GM21423 (cell line): ENCODE measurements at regions not wholly inside any gene's neighbourhood (a gene's known extent, or its start where the extent isn't known, plus 50 kb on each side); places are given as distances from the start of the nearest gene placed in this dataset.

Experiments used
- ATAC-seq: cut with Tn5 transposase; IDR thresholded peaks from one replicate; pipeline ENCODE4 v1.9.1; 2021; ENCODE audit warnings: mild to moderate bottlenecking, moderate library complexity; ENCODE audit not compliant: unreplicated experiment

- ATAC-seq = no peak
Measured at GRCh38 chr12:92504594-92504981, 198.2 kb upstream of the PLEKHG7 start.

GRCh38 chr12:92503971-92504593 is 198.7 kb upstream of the PLEKHG7 start:
- no peak for ATAC-seq

- ATAC-seq = peak; percentile 51
Measured at GRCh38 chr12:92503029-92503931, 199.5 kb upstream of the PLEKHG7 start.

- peak; percentile 47 for ATAC-seq
Measured at GRCh38 chr12:92502417-92503028, 200.3 kb upstream of the PLEKHG7 start.

- ATAC-seq = peak; percentile 66
Measured at GRCh38 chr12:92496790-92497189, 206.0 kb upstream of the PLEKHG7 start.

GRCh38 chr12:92495108-92495507 is 207.7 kb upstream of the PLEKHG7 start:
- no peak for ATAC-seq

- ATAC-seq = peak; percentile 57
Measured at GRCh38 chr12:92493816-92494215, 209.0 kb upstream of the PLEKHG7 start.

- ATAC-seq = no peak
Measured at GRCh38 chr12:92492995-92493394, 209.8 kb upstream of the PLEKHG7 start.

GRCh38 chr12:92492291-92492690 is 210.5 kb upstream of the PLEKHG7 start:
- no peak for ATAC-seq

- no peak for ATAC-seq
Measured at GRCh38 chr12:92489781-92490180, 213.0 kb upstream of the PLEKHG7 start.

GRCh38 chr12:92488735-92489134 is 214.1 kb upstream of the PLEKHG7 start:
- ATAC-seq = no peak

- no peak for ATAC-seq
Measured at GRCh38 chr12:92487138-92487485, 215.7 kb upstream of the PLEKHG7 start.

GRCh38 chr12:92486443-92487137 is 216.2 kb upstream of the PLEKHG7 start:
- ATAC-seq = no peak

GRCh38 chr12:92485351-92486348 is 217.1 kb upstream of the PLEKHG7 start:
- ATAC-seq = no peak

GRCh38 chr12:92482599-92482998 is 220.2 kb upstream of the PLEKHG7 start:
- ATAC-seq = no peak

- ATAC-seq = no peak
Measured at GRCh38 chr12:92481066-92481465, 221.7 kb upstream of the PLEKHG7 start.

- ATAC-seq = no peak
Measured at GRCh38 chr12:92478692-92479091, 224.1 kb upstream of the PLEKHG7 start.

- ATAC-seq = no peak
Measured at GRCh38 chr12:92476844-92477243, 225.9 kb upstream of the PLEKHG7 start.

GRCh38 chr12:92473564-92473963 is 229.2 kb upstream of the PLEKHG7 start:
- no peak for ATAC-seq

- no peak for ATAC-seq
Measured at GRCh38 chr12:92472201-92472600, 230.6 kb upstream of the PLEKHG7 start.
